ENCODE measurements at regions not wholly inside any gene's neighbourhood (a gene's known extent, or its start where the extent isn't known, plus 50 kb on each side); places are given as distances from the start of the nearest gene placed in this dataset.

DNA sequence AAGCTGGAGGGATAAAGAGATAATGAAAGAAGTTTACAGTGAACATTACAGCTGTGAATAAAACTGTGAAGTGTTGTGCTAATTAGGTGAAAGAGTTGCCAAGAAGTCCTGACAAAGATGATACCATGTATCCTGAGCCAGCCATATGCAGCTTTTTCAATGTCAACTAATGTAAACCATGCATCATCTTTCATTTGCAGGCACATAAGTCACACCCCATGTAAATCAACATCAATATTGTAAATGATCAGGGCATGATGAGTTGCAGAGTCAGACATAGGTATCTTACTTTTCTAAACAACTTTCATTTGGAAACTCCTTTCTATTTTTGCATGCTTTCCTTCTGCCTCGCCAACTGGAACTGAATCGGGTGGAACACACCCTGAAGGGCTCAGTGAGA lies 569.1 kb downstream of the TBC1D4 start (continued):
- TF ChIP-seq, protein P1, sequence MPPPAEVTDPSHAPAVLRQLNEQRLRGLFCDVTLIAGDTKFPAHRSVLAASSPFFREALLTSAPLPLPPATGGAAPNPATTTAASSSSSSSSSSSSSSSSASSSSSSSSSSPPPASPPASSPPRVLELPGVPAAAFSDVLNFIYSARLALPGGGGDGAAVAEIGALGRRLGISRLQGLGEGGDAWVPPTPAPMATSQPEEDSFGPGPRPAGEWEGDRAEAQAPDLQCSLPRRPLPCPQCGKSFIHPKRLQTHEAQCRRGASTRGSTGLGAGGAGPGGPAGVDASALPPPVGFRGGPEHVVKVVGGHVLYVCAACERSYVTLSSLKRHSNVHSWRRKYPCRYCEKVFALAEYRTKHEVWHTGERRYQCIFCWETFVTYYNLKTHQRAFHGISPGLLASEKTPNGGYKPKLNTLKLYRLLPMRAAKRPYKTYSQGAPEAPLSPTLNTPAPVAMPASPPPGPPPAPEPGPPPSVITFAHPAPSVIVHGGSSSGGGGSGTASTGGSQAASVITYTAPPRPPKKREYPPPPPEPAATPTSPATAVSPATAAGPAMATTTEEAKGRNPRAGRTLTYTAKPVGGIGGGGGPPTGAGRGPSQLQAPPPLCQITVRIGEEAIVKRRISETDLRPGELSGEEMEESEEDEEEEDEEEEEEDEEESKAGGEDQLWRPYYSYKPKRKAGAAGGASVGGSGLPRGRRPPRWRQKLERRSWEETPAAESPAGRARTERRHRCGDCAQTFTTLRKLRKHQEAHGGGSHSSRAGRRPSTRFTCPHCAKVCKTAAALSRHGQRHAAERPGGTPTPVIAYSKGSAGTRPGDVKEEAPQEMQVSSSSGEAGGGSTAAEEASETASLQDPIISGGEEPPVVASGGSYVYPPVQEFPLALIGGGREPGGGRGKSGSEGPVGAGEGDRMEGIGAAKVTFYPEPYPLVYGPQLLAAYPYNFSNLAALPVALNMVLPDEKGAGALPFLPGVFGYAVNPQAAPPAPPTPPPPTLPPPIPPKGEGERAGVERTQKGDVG (CRISPR knock-in tag; IDR thresholded peaks at IDR 0.05): no peak
- TF ChIP-seq, protein P2, sequence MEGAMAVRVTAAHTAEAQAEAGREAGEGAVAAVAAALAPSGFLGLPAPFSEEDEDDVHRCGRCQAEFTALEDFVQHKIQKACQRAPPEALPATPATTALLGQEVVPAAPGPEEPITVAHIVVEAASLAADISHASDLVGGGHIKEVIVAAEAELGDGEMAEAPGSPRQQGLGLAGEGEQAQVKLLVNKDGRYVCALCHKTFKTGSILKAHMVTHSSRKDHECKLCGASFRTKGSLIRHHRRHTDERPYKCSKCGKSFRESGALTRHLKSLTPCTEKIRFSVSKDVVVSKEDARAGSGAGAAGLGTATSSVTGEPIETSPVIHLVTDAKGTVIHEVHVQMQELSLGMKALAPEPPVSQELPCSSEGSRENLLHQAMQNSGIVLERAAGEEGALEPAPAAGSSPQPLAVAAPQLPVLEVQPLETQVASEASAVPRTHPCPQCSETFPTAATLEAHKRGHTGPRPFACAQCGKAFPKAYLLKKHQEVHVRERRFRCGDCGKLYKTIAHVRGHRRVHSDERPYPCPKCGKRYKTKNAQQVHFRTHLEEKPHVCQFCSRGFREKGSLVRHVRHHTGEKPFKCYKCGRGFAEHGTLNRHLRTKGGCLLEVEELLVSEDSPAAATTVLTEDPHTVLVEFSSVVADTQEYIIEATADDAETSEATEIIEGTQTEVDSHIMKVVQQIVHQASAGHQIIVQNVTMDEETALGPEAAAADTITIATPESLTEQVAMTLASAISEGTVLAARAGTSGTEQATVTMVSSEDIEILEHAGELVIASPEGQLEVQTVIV (IDR thresholded peaks at IDR 0.05; ENCODE audit: borderline replicate concordance, partially characterized antibody): no peak
- TF ChIP-seq TARDBP (IDR thresholded peaks at IDR 0.05; ENCODE audit: borderline replicate concordance) (no peak), SIX5 (IDR thresholded peaks at IDR 0.05; ENCODE audit: low read depth, low read length, severe bottlenecking) (no peak)

DNA sequence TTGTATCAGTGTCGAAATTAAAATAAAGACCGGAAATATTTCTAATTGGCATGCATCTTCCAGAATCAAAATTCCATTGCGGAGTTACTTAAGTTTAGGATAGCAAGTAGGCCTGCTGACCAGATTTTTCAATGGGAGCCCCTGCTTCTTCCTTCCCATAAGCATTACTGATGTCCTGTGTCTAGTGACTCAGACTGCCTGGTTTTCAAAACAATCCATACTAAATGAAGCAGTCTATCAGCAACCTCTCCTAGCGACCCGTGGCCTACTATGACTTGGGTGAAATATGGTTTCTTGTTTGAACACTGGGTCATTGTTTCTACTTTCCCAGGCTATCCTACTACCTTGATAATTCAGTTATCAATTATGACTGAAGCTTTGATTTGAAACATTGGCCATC lies 571.6 kb downstream of the TBC1D4 start:
- CTCF ChIA-PET: no interaction called here
- no TSS peak for BruUV-seq (replicated peaks)
- ATAC-seq (no peak), DNase-seq (ENCODE audit: low read depth, low spot score) (no peak), FAIRE-seq (no peak)
- no peak for TF ChIP-seq GATAD2B (conservative IDR thresholded peaks at IDR 0.05; ENCODE audit: low read depth)
- no peak for TF ChIP-seq EZH2 (IDR thresholded peaks at IDR 0.05; ENCODE audit: borderline replicate concordance, control insufficient read depth, low read depth, low read length)
- TF ChIP-seq SUZ12 (IDR thresholded peaks at IDR 0.05; ENCODE audit: unreplicated experiment): no peak
- TF ChIP-seq, protein P3, sequence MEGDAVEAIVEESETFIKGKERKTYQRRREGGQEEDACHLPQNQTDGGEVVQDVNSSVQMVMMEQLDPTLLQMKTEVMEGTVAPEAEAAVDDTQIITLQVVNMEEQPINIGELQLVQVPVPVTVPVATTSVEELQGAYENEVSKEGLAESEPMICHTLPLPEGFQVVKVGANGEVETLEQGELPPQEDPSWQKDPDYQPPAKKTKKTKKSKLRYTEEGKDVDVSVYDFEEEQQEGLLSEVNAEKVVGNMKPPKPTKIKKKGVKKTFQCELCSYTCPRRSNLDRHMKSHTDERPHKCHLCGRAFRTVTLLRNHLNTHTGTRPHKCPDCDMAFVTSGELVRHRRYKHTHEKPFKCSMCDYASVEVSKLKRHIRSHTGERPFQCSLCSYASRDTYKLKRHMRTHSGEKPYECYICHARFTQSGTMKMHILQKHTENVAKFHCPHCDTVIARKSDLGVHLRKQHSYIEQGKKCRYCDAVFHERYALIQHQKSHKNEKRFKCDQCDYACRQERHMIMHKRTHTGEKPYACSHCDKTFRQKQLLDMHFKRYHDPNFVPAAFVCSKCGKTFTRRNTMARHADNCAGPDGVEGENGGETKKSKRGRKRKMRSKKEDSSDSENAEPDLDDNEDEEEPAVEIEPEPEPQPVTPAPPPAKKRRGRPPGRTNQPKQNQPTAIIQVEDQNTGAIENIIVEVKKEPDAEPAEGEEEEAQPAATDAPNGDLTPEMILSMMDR (IDR thresholded peaks at IDR 0.05 in 2 of 3, conservative IDR thresholded peaks at IDR 0.05 in 1 of 3; ENCODE audit: control insufficient read depth in 2 of 3, extremely low read depth in 1 of 3, insufficient read depth in 1 of 3, low read depth in 3 of 3, low read length in 3 of 3): no peak
- TF ChIP-seq SIX5 (IDR thresholded peaks at IDR 0.05; ENCODE audit: low read depth, low read length, severe bottlenecking): no peak
- TF ChIP-seq, protein P4, sequence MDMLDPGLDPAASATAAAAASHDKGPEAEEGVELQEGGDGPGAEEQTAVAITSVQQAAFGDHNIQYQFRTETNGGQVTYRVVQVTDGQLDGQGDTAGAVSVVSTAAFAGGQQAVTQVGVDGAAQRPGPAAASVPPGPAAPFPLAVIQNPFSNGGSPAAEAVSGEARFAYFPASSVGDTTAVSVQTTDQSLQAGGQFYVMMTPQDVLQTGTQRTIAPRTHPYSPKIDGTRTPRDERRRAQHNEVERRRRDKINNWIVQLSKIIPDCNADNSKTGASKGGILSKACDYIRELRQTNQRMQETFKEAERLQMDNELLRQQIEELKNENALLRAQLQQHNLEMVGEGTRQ (IDR thresholded peaks at IDR 0.05; ENCODE audit: borderline replicate concordance, low read depth, low read length): no peak
- no peak overlapping the region for H2AFZ ChIP-seq (ENCODE audit: control insufficient read depth, low read depth, low read length)
- H3K27ac ChIP-seq (ENCODE audit: control insufficient read depth, insufficient read depth): no peak overlapping the region
- H3K4me2 ChIP-seq (ENCODE audit: control insufficient read depth, insufficient read depth): no peak overlapping the region
- no peak overlapping the region for H3K9ac ChIP-seq (ENCODE audit: control insufficient read depth, insufficient read depth, low read length)
- 38% methylated on average over 5 of the region's 5 CpGs for WGBS (ENCODE audit: insufficient coverage, insufficient replicate concordance, low lambda C conversion rate, missing lambda C conversion rate)
- POLR2A ChIA-PET: no interaction called here
- no peaks in the 10 kb centered on the region for H3K36me3 ChIP-seq (ENCODE audit: control insufficient read depth in 2 of 2, insufficient read depth in 2 of 2, low read length in 1 of 2)
- no peaks in the 10 kb centered on the region for H3K27me3 ChIP-seq (replicated peaks in 1 of 2; ENCODE audit: control insufficient read depth in 2 of 2, insufficient read depth in 2 of 2, low read length in 1 of 2)
- no peaks in the 10 kb centered on the region for H3K9me3 ChIP-seq (replicated peaks; ENCODE audit: control insufficient read depth, insufficient read depth, low read length)
- RAD21 ChIA-PET (ENCODE audit: unreplicated experiment): no interaction called here
- in situ Hi-C loops (cut with MboI): no loop called here
- no peak overlapping the region for H3K4me3 ChIP-seq
- SMC1A ChIA-PET (ENCODE audit: uncharacterized antibody, unreplicated experiment): no interaction called here
- intact Hi-C loops (cut with micrococcal nuclease; ENCODE audit: unreplicated experiment): no loop called here
- H3K4me1 ChIP-seq (ENCODE audit: control insufficient read depth, insufficient read depth, low read length): no peaks in the 10 kb centered on the region
- no peaks in the 10 kb centered on the region for H3K79me2 ChIP-seq (ENCODE audit: control insufficient read depth, insufficient read depth, low read length)
- no peaks in the 10 kb centered on the region for H4K20me1 ChIP-seq (ENCODE audit: control insufficient read depth, insufficient read depth)
